HEK293 (cell line): ENCODE measurements at regions not wholly inside any gene's neighbourhood (a gene's known extent, or its start where the extent isn't known, plus 50 kb on each side); places are given as distances from the start of the nearest gene placed in this dataset.

Source experiments
- CTCF ChIA-PET: fragments of 350-600 bp; formaldehyde crosslinking; extraction: SDS; loops from one replicate; lab custom pipeline; 2021; ENCODE audit warnings: antibody characterized with exemption; lab: Yijun Ruan, JAX
- POLR2A ChIA-PET: fragments of 300-600 bp; formaldehyde crosslinking; extraction: SDS; loops from one replicate; lab custom pipeline; 2020; ENCODE audit warnings: antibody characterized with exemption, inconsistent platforms; lab: Yijun Ruan, JAX
- H3K27ac ChIP-seq: fragments of 200-500 bp; sonication (Bioruptor generic); 2 replicates; pipeline ENCODE4 v1.5.1; 2014; ENCODE audit warnings: low read depth, low read length, control low read depth, inconsistent platforms; ENCODE audit errors: extremely low read depth
- H3K36me3 ChIP-seq, 2 experiments: fragments of 200-500 bp in 1 of 2; sonication (Bioruptor generic) in 1 of 2; 1 replicate in 1 of 2; 2 replicates in 1 of 2; pipeline ENCODE4 v1.5.1; 2014 to 2017; ENCODE audit warnings: inconsistent platforms in 2 of 2, low read length in 2 of 2; ENCODE audit not compliant: control insufficient read depth in 2 of 2, insufficient read depth in 1 of 2
- H3K4me1 ChIP-seq: fragments of 200-500 bp; sonication (Bioruptor generic); 2 replicates; pipeline ENCODE4 v1.5.1; 2014; ENCODE audit warnings: mild to moderate bottlenecking, low read length, inconsistent platforms; ENCODE audit not compliant: control insufficient read depth, insufficient read depth
- H3K4me3 ChIP-seq: 2 replicates; pipeline ENCODE4 v1.5.1; 2011; ENCODE audit warnings: low read depth, mild to moderate bottlenecking, control low read depth, low read length, moderate library complexity
- H3K9me3 ChIP-seq: fragments of 200-500 bp; sonication (Bioruptor generic); 2 replicates; pipeline ENCODE4 v1.5.1; 2014; ENCODE audit warnings: low read depth, low read length, inconsistent platforms; ENCODE audit not compliant: control insufficient read depth, insufficient read depth
- EGR2 ChIP-seq: fragments of 450-650 bp; formaldehyde crosslinking; IDR thresholded peaks from 2 replicates; pipeline ENCODE4 v1.5.1; 2016; ENCODE audit warnings: low read depth, missing biosample characterization, missing genetic modification characterization
- GLI4 ChIP-seq: fragments of 450-650 bp; formaldehyde crosslinking; IDR thresholded peaks from 2 replicates; pipeline ENCODE4 v1.5.1; 2016; ENCODE audit warnings: missing biosample characterization, missing genetic modification characterization
- HOXD13 ChIP-seq: sonication (generic); formaldehyde crosslinking; IDR thresholded peaks from 2 replicates; pipeline ENCODE4 v1.8.0; 2022; ENCODE audit warnings: missing genetic modification reagents, borderline replicate concordance
- IKZF3 ChIP-seq: fragments of 450-650 bp; IDR thresholded peaks from 2 replicates; pipeline ENCODE4 v1.5.0; 2018; ENCODE audit warnings: missing biosample characterization, mild to moderate bottlenecking, missing genetic modification characterization, moderate library complexity
- KLF10 ChIP-seq: fragments of 450-650 bp; IDR thresholded peaks from 2 replicates; pipeline ENCODE4 v1.5.1; 2018; ENCODE audit warnings: missing biosample characterization, mild to moderate bottlenecking, missing genetic modification characterization
- MYNN ChIP-seq: fragments of 450-650 bp; formaldehyde crosslinking; IDR thresholded peaks from 2 replicates; pipeline ENCODE4 v1.5.1; 2016; ENCODE audit warnings: missing biosample characterization, missing genetic modification characterization, borderline replicate concordance
- RBAK ChIP-seq: fragments of 450-650 bp; formaldehyde crosslinking; IDR thresholded peaks from 2 replicates; pipeline ENCODE4 v1.5.1; 2016; ENCODE audit warnings: missing biosample characterization, missing genetic modification characterization
- WT1 ChIP-seq: fragments of 450-650 bp; formaldehyde crosslinking; IDR thresholded peaks from 2 replicates; pipeline ENCODE4 v1.5.1; 2016; ENCODE audit warnings: missing biosample characterization, missing genetic modification characterization
- YY1 ChIP-seq: fragments of 450-650 bp; formaldehyde crosslinking; IDR thresholded peaks from 2 replicates; pipeline ENCODE4 v1.5.1; 2018; ENCODE audit warnings: missing biosample characterization, missing genetic modification characterization
- ZBTB10 ChIP-seq: fragments of 450-650 bp; formaldehyde crosslinking; IDR thresholded peaks from 2 replicates; pipeline ENCODE4 v1.5.1; 2016; ENCODE audit warnings: missing biosample characterization, missing genetic modification characterization
- ZIC2 ChIP-seq: fragments of 450-650 bp; formaldehyde crosslinking; IDR thresholded peaks from 2 replicates; pipeline ENCODE4 v1.5.1; 2016; ENCODE audit warnings: missing biosample characterization, missing genetic modification characterization
- ZNF114 ChIP-seq: fragments of 450-650 bp; formaldehyde crosslinking; IDR thresholded peaks from 2 replicates; pipeline ENCODE4 v1.5.0; 2017; ENCODE audit warnings: missing biosample characterization, missing genetic modification characterization
- ZNF121 ChIP-seq: fragments of 450-650 bp; formaldehyde crosslinking; IDR thresholded peaks from 2 replicates; pipeline ENCODE4 v1.5.1; 2016; ENCODE audit warnings: missing biosample characterization, missing genetic modification characterization
- ZNF274 ChIP-seq, 2 experiments: fragments of 200-500 bp in 1 of 2; fragments of 450-650 bp in 1 of 2; sonication (Bioruptor generic) in 1 of 2; formaldehyde crosslinking in 1 of 2; IDR thresholded peaks; 2 replicates each; pipeline versions ENCODE4 v1.5.1 to v1.6.1; 2014 to 2016; ENCODE audit warnings: borderline replicate concordance in 1 of 2, inconsistent platforms in 1 of 2, low read length in 1 of 2, missing biosample characterization in 1 of 2, missing genetic modification characterization in 1 of 2
- ZNF280C ChIP-seq: fragments of 450-650 bp; formaldehyde crosslinking; IDR thresholded peaks from 2 replicates; pipeline ENCODE4 v1.5.1; 2016; ENCODE audit warnings: missing biosample characterization, missing genetic modification characterization
- ZNF302 ChIP-seq: fragments of 450-650 bp; formaldehyde crosslinking; IDR thresholded peaks from 2 replicates; pipeline ENCODE4 v1.5.1; 2016; ENCODE audit warnings: missing biosample characterization, missing genetic modification characterization, low read depth
- ZNF311 ChIP-seq: fragments of 450-650 bp; formaldehyde crosslinking; IDR thresholded peaks from 2 replicates; pipeline ENCODE4 v1.5.1; 2017; ENCODE audit warnings: missing biosample characterization, missing genetic modification characterization, borderline replicate concordance
- ZNF449 ChIP-seq: fragments of 450-650 bp; formaldehyde crosslinking; IDR thresholded peaks from 2 replicates; pipeline ENCODE4 v1.5.1; 2017; ENCODE audit warnings: missing biosample characterization, mild to moderate bottlenecking, missing genetic modification characterization, moderate library complexity
- ZNF510 ChIP-seq: fragments of 450-650 bp; formaldehyde crosslinking; IDR thresholded peaks from 2 replicates; pipeline ENCODE4 v1.5.1; 2018; ENCODE audit warnings: mild to moderate bottlenecking, missing genetic modification characterization, missing biosample characterization; ENCODE audit not compliant: insufficient replicate concordance
- ZNF513 ChIP-seq: fragments of 450-650 bp; IDR thresholded peaks from 2 replicates; pipeline ENCODE4 v1.5.1; 2018; ENCODE audit warnings: missing biosample characterization, missing genetic modification characterization
- ZNF624 ChIP-seq: fragments of 450-650 bp; formaldehyde crosslinking; IDR thresholded peaks from 2 replicates; pipeline ENCODE4 v1.5.1; 2017; ENCODE audit warnings: missing biosample characterization, missing genetic modification characterization
- ZNF654 ChIP-seq: fragments of 450-650 bp; formaldehyde crosslinking; IDR thresholded peaks from 2 replicates; pipeline ENCODE4 v1.5.1; 2016; ENCODE audit warnings: low read depth, missing biosample characterization, missing genetic modification characterization
- ZNF677 ChIP-seq: fragments of 450-650 bp; IDR thresholded peaks from 2 replicates; pipeline ENCODE4 v1.5.0; 2018; ENCODE audit warnings: missing biosample characterization, mild to moderate bottlenecking, missing genetic modification characterization, moderate library complexity
- ZSCAN16 ChIP-seq: fragments of 450-650 bp; formaldehyde crosslinking; IDR thresholded peaks from 2 replicates; pipeline ENCODE4 v1.5.1; 2016; ENCODE audit warnings: missing biosample characterization, missing genetic modification characterization
- TF ChIP-seq, protein P1 (sequence below): fragments of 450-650 bp; formaldehyde crosslinking; IDR thresholded peaks from 2 replicates; pipeline ENCODE4 v1.5.1; 2016; ENCODE audit warnings: missing biosample characterization, missing genetic modification characterization

DNA sequence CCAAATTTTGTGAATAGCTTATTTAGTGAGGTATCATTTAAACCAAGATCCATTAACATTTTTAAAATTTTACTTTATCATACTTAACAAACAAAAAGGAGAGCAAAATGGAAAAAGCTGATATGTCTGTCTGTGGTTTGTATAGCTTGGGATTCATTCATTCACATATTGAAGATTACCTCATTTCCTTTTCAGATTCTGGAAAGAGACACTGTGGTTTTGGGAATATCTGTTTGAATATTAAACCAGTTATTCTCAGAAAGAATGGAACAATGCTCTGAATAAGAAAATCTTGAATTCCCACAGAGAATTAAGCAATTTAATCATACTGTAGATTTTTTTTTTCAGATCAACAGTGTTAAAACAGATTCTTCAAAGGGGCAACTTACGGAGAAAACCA, 93.8 kb upstream of the PRDX6 start:
- ChIA-PET CTCF (no interaction called here), POLR2A (no interaction called here)
- H3K27ac ChIP-seq, result no peak overlapping the region
- no peak for TF ChIP-seq YY1 (tag by site-specific recombination)
- TF ChIP-seq ZNF624, result no peak
- no peak for TF ChIP-seq ZNF449
- no peak for TF ChIP-seq ZNF513 (tag by site-specific recombination)
- TF ChIP-seq ZNF677 (tag by site-specific recombination), result no peak
- TF ChIP-seq ZNF654 (tag by site-specific recombination), result no peak
- TF ChIP-seq ZNF114 (tag by site-specific recombination), result no peak
- TF ChIP-seq ZNF311, result no peak
- TF ChIP-seq ZSCAN16 (tag by site-specific recombination), result no peak
- TF ChIP-seq MYNN (tag by site-specific recombination), result no peak
- no peak for TF ChIP-seq RBAK (tag by site-specific recombination)
- H3K4me1 ChIP-seq, result no peaks in the 10 kb centered on the region
- no peak overlapping the region for H3K4me3 ChIP-seq
- H3K36me3 ChIP-seq, result no peaks in the 10 kb centered on the region
- no peaks in the 10 kb centered on the region for H3K9me3 ChIP-seq

GRCh38 chr1:173388352-173388751, 88.8 kb upstream of the PRDX6 start:
- Histone ChIP-seq H3K36me3 (no peaks in the 10 kb centered on the region), H3K4me1 (no peaks in the 10 kb centered on the region), H3K4me3 (no peak overlapping the region), H3K9me3 (no peaks in the 10 kb centered on the region), H3K27ac (no peak overlapping the region)
- ChIA-PET CTCF (no interaction called here), POLR2A (interaction anchor here (0.6 kb wide), 1 partner anchor 165 kb away, joined by 5 read pairs; no protein-coding TSS in a partner anchor)
- no peak for TF ChIP-seq ZNF274 (IDR thresholded peaks at IDR 0.05; ENCODE audit: low read length)
- no peak for TF ChIP-seq ZNF274 (tag by site-specific recombination; IDR thresholded peaks at IDR 0.05; ENCODE audit: borderline replicate concordance)
- TF ChIP-seq ZNF280C (tag by site-specific recombination), result no peak
- TF ChIP-seq ZNF121 (tag by site-specific recombination), result no peak
- TF ChIP-seq ZNF449, result no peak
- no peak for TF ChIP-seq ZBTB10 (tag by site-specific recombination)
- no peak for TF ChIP-seq ZIC2 (tag by site-specific recombination)
- no peak for TF ChIP-seq KLF10 (tag by site-specific recombination)
- TF ChIP-seq HOXD13 (CRISPR knock-in tag), result no peak
- TF ChIP-seq ZNF302, result no peak
- TF ChIP-seq WT1 (tag by site-specific recombination), result no peak
- no peak for TF ChIP-seq EGR2 (tag by site-specific recombination)
- no peak for TF ChIP-seq IKZF3 (tag by site-specific recombination)
- TF ChIP-seq GLI4, result no peak
- no peak for TF ChIP-seq ZNF510
- TF ChIP-seq, protein P1, sequence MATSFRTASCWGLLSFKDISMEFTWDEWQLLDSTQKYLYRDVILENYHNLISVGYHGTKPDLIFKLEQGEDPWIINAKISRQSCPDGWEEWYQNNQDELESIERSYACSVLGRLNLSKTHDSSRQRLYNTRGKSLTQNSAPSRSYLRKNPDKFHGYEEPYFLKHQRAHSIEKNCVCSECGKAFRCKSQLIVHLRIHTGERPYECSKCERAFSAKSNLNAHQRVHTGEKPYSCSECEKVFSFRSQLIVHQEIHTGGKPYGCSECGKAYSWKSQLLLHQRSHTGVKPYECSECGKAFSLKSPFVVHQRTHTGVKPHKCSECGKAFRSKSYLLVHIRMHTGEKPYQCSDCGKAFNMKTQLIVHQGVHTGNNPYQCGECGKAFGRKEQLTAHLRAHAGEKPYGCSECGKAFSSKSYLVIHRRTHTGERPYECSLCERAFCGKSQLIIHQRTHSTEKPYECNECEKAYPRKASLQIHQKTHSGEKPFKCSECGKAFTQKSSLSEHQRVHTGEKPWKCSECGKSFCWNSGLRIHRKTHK (tag by site-specific recombination), result no peak
- TF ChIP-seq MYNN (tag by site-specific recombination), result no peak
